RWPE2 (cell line): ENCODE measurements at regions not wholly inside any gene's neighbourhood (a gene's known extent, or its start where the extent isn't known, plus 50 kb on each side); places are given as distances from the start of the nearest gene placed in this dataset.
A peak's percentile ranks its signal among the peaks of the same experiment; 100 is the strongest.

Experiments
- ATAC-seq: fragments of 200-7000 bp; cut with Tn5 transposase; 3 replicates; pipeline ENCODE4 v1.9.1; 2021; ENCODE audit warnings: low read depth
- DNase-seq: peaks from one replicate; pipeline ENCODE4 v3.0.0-alpha.2; 2020; ENCODE audit warnings: low spot score
- H3K27ac ChIP-seq: fragments of 450-650 bp; 2 replicates; pipeline ENCODE4 v1.5.1; 2017; ENCODE audit warnings: mild to moderate bottlenecking; ENCODE audit not compliant: poor library complexity, severe bottlenecking
- H3K27me3 ChIP-seq: fragments of 250-450 bp; sonication (Bioruptor Pico); 2 replicates; pipeline ENCODE4 v1.5.1; 2021; ENCODE audit warnings: mild to moderate bottlenecking, moderate library complexity; ENCODE audit not compliant: insufficient read depth, poor library complexity, severe bottlenecking
- H3K36me3 ChIP-seq: fragments of 250-450 bp; sonication (Bioruptor Pico); 2 replicates; pipeline ENCODE4 v1.5.1; 2020; ENCODE audit warnings: low read depth, mild to moderate bottlenecking, moderate library complexity
- H3K4me1 ChIP-seq: fragments of 250-450 bp; sonication (Bioruptor Pico); 2 replicates; pipeline ENCODE4 v1.5.1; 2021; ENCODE audit warnings: mild to moderate bottlenecking, moderate library complexity; ENCODE audit not compliant: insufficient read depth, poor library complexity, severe bottlenecking
- H3K4me3 ChIP-seq: fragments of 250-450 bp; sonication (Bioruptor Pico); 2 replicates; pipeline ENCODE4 v1.5.1; 2021; ENCODE audit warnings: mild to moderate bottlenecking, moderate library complexity; ENCODE audit not compliant: severe bottlenecking
- H3K9me3 ChIP-seq: fragments of 250-450 bp; sonication (Bioruptor Pico); 2 replicates; pipeline ENCODE4 v1.5.1; 2021; ENCODE audit warnings: mild to moderate bottlenecking, moderate library complexity; ENCODE audit not compliant: severe bottlenecking
- TF ChIP-seq, protein P1 (sequence below): fragments of 450-650 bp; IDR thresholded peaks from one replicate; pipeline ENCODE4 v1.5.1; 2017; ENCODE audit warnings: mild to moderate bottlenecking, moderate library complexity; ENCODE audit not compliant: poor library complexity, severe bottlenecking

DNA sequence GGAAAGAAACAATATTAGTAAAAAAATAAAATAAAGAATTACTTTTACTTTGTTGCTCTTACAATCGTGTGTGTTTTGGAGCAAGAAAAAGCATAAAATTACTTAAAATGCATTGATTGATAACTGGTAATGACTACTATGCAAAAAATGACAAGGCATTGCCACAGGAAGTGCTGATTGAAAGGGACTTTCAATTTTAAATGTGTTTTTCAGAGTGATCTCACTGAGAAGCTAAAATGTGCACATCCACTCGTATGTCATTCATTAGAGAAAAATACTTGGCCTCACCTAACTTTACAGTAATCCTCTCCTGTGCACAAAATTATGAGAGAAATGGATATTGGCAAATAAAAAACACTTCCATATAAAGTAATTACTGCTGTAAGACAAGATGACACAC is 934.9 kb downstream of the SLITRK6 start:
- Histone ChIP-seq H3K4me1 (no peaks in the 10 kb centered on the region), H3K36me3 (no peaks in the 10 kb centered on the region), H3K27me3 (no peaks in the 10 kb centered on the region), H3K27ac (no peak overlapping the region), H3K4me3 (no peak overlapping the region), H3K9me3 (no peaks in the 10 kb centered on the region)
- no peak for ATAC-seq
- no peak for DNase-seq
- TF ChIP-seq, protein P1, sequence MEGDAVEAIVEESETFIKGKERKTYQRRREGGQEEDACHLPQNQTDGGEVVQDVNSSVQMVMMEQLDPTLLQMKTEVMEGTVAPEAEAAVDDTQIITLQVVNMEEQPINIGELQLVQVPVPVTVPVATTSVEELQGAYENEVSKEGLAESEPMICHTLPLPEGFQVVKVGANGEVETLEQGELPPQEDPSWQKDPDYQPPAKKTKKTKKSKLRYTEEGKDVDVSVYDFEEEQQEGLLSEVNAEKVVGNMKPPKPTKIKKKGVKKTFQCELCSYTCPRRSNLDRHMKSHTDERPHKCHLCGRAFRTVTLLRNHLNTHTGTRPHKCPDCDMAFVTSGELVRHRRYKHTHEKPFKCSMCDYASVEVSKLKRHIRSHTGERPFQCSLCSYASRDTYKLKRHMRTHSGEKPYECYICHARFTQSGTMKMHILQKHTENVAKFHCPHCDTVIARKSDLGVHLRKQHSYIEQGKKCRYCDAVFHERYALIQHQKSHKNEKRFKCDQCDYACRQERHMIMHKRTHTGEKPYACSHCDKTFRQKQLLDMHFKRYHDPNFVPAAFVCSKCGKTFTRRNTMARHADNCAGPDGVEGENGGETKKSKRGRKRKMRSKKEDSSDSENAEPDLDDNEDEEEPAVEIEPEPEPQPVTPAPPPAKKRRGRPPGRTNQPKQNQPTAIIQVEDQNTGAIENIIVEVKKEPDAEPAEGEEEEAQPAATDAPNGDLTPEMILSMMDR: no peak

DNA sequence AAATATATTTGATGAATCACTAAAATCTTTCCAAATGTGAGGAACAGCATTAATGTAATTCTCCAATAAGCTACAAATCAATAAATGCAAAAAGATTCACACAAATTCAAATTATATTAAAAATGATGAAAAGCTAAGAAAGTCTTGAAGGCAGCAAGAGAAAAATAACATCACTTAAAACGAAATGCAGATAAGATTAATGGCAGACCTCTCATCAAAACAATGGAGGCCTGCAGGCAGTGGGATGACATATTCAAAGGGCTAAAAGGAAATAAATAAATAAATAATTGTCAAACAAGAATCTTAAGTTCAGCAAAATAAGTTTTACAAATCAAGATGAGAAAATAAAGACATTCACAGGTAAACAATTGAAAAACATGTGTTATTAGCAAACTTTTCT is 952.1 kb downstream of the SLITRK6 start:
- Histone ChIP-seq H3K27me3 (no peaks in the 10 kb centered on the region), H3K4me1 (no peaks in the 10 kb centered on the region), H3K27ac (no peak overlapping the region), H3K36me3 (no peaks in the 10 kb centered on the region), H3K9me3 (no peaks in the 10 kb centered on the region), H3K4me3 (no peak overlapping the region)
- TF ChIP-seq, protein P1: no peak
- no peak for ATAC-seq
- DNase-seq: no peak

DNA sequence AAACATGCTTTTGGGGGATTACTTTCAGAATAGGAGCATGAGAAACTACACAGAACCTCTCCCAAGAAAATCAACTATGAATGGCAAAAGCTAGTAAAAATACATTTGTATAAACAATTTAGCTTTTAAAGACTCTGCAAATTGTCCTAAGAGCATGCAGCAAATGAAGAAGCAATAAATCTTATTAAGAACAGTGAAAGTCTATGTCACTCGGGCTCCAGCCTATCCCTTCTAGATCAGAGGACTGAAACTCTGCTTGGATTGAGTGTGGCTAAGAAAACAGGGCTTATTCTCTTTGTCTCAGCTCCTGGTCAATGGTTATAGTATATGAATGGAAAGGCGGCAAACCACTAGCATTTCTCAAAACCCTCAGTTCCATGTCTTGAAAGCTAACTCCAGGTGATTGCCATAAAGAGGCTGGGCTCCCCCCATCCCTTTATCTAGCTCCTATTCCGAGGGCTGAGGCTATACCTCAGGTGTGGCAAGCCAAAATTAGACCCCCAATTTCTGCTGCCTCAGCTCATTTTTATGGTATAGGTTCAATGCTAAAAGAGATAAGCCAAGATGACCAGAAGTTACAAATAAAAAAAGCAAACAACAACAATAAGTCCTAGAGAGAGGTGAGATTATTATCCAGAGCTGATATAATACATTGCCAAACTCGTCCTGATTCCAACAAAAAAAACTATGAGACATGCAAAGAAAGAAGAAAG is 953.2 kb downstream of the SLITRK6 start:
- no peaks in the 10 kb centered on the region for H3K9me3 ChIP-seq
- no peaks in the 10 kb centered on the region for H3K4me1 ChIP-seq
- no peak overlapping the region for H3K27ac ChIP-seq
- no peaks in the 10 kb centered on the region for H3K27me3 ChIP-seq
- ATAC-seq (no peak), DNase-seq (no peak)
- no peaks in the 10 kb centered on the region for H3K36me3 ChIP-seq
- TF ChIP-seq, protein P1: no peak
- H3K4me3 ChIP-seq: no peak overlapping the region

DNA sequence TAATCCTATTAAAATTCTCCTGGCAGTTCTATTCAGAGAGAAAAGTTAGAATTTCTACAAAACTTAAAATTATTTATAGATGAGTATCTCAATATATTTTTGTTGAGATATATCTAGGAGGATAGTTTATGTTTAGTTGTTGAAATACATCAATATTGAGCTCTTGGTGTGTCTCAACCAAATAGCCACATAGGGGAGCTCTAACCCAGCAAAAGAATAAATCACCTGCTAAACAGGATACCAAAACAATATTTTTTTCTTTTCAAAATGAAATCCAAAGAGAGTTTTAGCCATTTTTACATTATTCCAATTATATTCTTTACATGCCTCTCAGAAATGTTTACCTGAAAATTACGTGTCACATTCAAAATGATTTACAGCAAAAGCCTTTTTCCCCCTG is 954.7 kb downstream of the SLITRK6 start:
- DNase-seq (no peak), ATAC-seq (no peak)
- H3K4me1 ChIP-seq: no peaks in the 10 kb centered on the region
- H3K4me3 ChIP-seq: no peak overlapping the region
- TF ChIP-seq, protein P1: peak; percentile 67
- no peaks in the 10 kb centered on the region for H3K27me3 ChIP-seq
- no peak overlapping the region for H3K27ac ChIP-seq
- H3K9me3 ChIP-seq: no peaks in the 10 kb centered on the region
- H3K36me3 ChIP-seq: no peaks in the 10 kb centered on the region

DNA sequence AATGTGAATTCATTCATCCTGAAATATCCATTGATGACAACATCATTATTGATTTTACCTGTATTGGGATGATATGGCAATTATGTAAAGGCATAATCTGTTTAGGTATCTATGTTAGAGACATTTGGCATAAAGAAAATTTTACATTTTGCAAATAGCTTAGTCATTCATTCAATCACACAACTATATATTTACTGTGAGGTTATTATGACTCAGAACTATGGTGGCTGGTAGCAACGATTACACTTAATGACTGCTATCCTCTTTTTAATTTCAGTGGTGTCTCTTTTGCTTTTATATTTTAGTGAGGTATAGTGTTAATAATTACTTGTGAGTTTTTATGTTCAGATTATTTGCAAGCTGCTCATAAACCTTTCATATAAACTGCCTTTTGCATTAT is 955.9 kb downstream of the SLITRK6 start:
- Histone ChIP-seq H3K36me3 (no peaks in the 10 kb centered on the region), H3K27me3 (no peaks in the 10 kb centered on the region), H3K27ac (no peak overlapping the region), H3K4me3 (no peak overlapping the region), H3K9me3 (no peaks in the 10 kb centered on the region), H3K4me1 (no peaks in the 10 kb centered on the region)
- ATAC-seq (no peak), DNase-seq (no peak)
- TF ChIP-seq, protein P1: no peak
